Naive thymus-derived CD4-positive, alpha-beta T cell (primary cell): ENCODE measurements at regions not wholly inside any gene's neighbourhood (a gene's known extent, or its start where the extent isn't known, plus 50 kb on each side); places are given as distances from the start of the nearest gene placed in this dataset.

Source experiments
- ATAC-seq: fragments of 150-1000 bp; cut with Tn5 transposase; 2 replicates; pipeline ENCODE4 v1.10.0; 2021; ENCODE audit warnings: mild to moderate bottlenecking, moderate library complexity
- CTCF ChIA-PET: fragments of 350-600 bp; sonication (Branson Sonifier 250); formaldehyde crosslinking; loops from one replicate; lab custom pipeline; 2021; ENCODE audit warnings: antibody characterized with exemption; lab: Charles Lee
- POLR2A ChIA-PET: fragments of 350-600 bp; sonication (Branson Sonifier 250); formaldehyde crosslinking; loops from one replicate; lab custom pipeline; 2021; ENCODE audit warnings: antibody characterized with exemption, inconsistent platforms; lab: Charles Lee
- DNase-seq, 9 donors: peaks; one replicate each; pipeline versions ENCODE4 v3.0.0 to v3.0.0-alpha.2; 2020 to 2022; ENCODE audit warnings: mixed read lengths in 1 of 9
- H3K27ac ChIP-seq: one replicate; pipeline ENCODE4 v1.7.0; 2013; ENCODE audit warnings: mild to moderate bottlenecking, low read depth, low read length, moderate library complexity
- H3K27me3 ChIP-seq, 2 donors: one replicate each; pipeline ENCODE4 v1.7.0; 2013; ENCODE audit warnings: low read length in 2 of 2, mild to moderate bottlenecking in 2 of 2, moderate library complexity in 2 of 2; ENCODE audit not compliant: control insufficient read depth in 2 of 2, insufficient read depth in 2 of 2
- H3K36me3 ChIP-seq, 3 experiments: 1 replicate in 2 of 3; 2 replicates in 1 of 3; pipeline ENCODE4 v1.7.0; 2013; ENCODE audit warnings: low read length in 3 of 3, mild to moderate bottlenecking in 3 of 3, moderate library complexity in 1 of 3; ENCODE audit not compliant: insufficient read depth in 3 of 3, control insufficient read depth in 2 of 3
- H3K4me1 ChIP-seq, 2 donors: one replicate each; pipeline ENCODE4 v1.7.0; 2013; ENCODE audit warnings: low read length in 2 of 2, mild to moderate bottlenecking in 2 of 2, moderate library complexity in 1 of 2; ENCODE audit not compliant: control insufficient read depth in 2 of 2, insufficient read depth in 2 of 2
- H3K4me3 ChIP-seq: 2 replicates; pipeline ENCODE4 v1.7.0; 2013; ENCODE audit warnings: mild to moderate bottlenecking, low read length
- H3K9me3 ChIP-seq, 3 experiments: 1 replicate in 2 of 3; 2 replicates in 1 of 3; pipeline ENCODE4 v1.7.0; 2013; ENCODE audit warnings: low read length in 3 of 3; ENCODE audit not compliant: control insufficient read depth in 2 of 3
- H3K27ac Mint-ChIP-seq, 9 donors: one replicate each; pipeline ENCODE4 v1.8.0; 2020 to 2022; ENCODE audit warnings: mixed read lengths in 9 of 9, mild to moderate bottlenecking in 8 of 9, moderate library complexity in 5 of 9, inconsistent platforms in 2 of 9
- H3K27me3 Mint-ChIP-seq, 5 donors: one replicate each; pipeline ENCODE4 v1.8.0; 2021 to 2022; ENCODE audit warnings: mixed read lengths in 5 of 5, mild to moderate bottlenecking in 1 of 5
- H3K36me3 Mint-ChIP-seq, 5 donors: one replicate each; pipeline ENCODE4 v1.8.0; 2020 to 2022; ENCODE audit warnings: mixed read lengths in 5 of 5, mild to moderate bottlenecking in 3 of 5, inconsistent platforms in 1 of 5
- H3K4me1 Mint-ChIP-seq, 7 donors: one replicate each; pipeline ENCODE4 v1.8.0; 2020 to 2022; ENCODE audit warnings: mixed read lengths in 7 of 7, mild to moderate bottlenecking in 3 of 7, inconsistent platforms in 1 of 7
- H3K4me3 Mint-ChIP-seq, 10 donors: one replicate each; pipeline ENCODE4 v1.8.0; 2020 to 2022; ENCODE audit warnings: mild to moderate bottlenecking in 10 of 10, mixed read lengths in 10 of 10, moderate library complexity in 6 of 10, inconsistent platforms in 2 of 10
- H3K9me3 Mint-ChIP-seq, 11 donors: one replicate each; pipeline ENCODE4 v1.8.0; 2020 to 2022; ENCODE audit warnings: mixed read lengths in 11 of 11, mild to moderate bottlenecking in 4 of 11, inconsistent platforms in 1 of 11, moderate library complexity in 1 of 11
- intact Hi-C, 2 donors: fragments of 100-400 bp; cut with micrococcal nuclease; formaldehyde crosslinking; loops; one replicate each; pipeline ENCODE4 v1.15.1; 2023

DNA sequence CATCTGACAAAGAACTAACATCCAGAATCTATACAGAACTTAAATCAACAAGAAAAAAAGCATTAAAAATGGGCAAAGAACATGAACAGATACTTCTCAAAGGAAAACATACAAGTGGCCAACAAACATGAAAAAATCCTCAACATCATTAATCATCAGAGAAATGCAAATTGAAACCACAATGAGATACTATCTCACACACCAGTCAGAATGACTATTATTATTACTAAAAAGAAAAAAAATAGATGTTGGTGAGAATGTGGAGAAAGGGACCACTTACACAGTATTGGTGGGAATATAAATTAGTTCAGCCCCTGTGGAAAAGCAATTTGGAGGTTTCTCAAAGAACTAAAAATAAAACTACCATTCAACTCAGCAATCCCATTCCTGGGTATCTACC, 89.1 kb upstream of the ADO start:
- H3K27me3 ChIP-seq = no peaks in the 10 kb centered on the region
- CTCF ChIA-PET = no interaction called here
- ATAC-seq (no peak), DNase-seq (no peak)
- Mint-ChIP-seq H3K27ac (no peak overlapping the region), H3K27me3 (peaks cover 0 to 20% (median 0%) of the 10 kb centered on the region in 5 donors), H3K4me3 (no peak overlapping the region), H3K9me3 (peaks cover 0 to 10% (median 2%) of the 10 kb centered on the region in 11 donors), H3K4me1 (peaks cover 0 to 3% (median 0%) of the 10 kb centered on the region in 7 donors), H3K36me3 (peaks cover 0 to 6% (median 4%) of the 10 kb centered on the region in 5 donors)
- no peaks in the 10 kb centered on the region for H3K4me1 ChIP-seq
- H3K36me3 ChIP-seq = no peaks in the 10 kb centered on the region
- H3K9me3 ChIP-seq = no peaks in the 10 kb centered on the region
- H3K27ac ChIP-seq = no peak overlapping the region
- POLR2A ChIA-PET = no interaction called here
- no peak overlapping the region for H3K4me3 ChIP-seq
- intact Hi-C loops = no loop called here

DNA sequence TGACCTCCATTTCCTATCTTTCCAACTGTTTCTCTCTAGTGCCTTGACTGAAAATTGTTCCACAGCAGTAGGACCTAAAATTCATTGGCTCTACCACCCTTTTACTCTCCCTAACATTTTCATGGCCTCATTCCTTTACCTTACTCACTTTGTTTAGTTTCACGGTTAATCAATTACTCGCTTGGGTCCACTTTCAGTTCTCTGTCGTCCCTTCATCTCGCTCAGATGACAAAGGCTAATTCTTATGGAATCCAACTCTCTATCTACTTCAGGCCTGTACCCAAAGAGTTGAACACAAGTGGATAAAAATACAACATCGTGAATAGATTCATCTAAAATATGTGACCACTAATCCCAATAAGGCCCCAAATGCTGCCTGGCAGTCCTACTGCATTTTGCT, 85.9 kb upstream of the ADO start:
- Mint-ChIP-seq H3K9me3 (peaks cover 0 to 2% (median 0%) of the 10 kb centered on the region in 11 donors), H3K27me3 (peaks cover 0 to 27% (median 0%) of the 10 kb centered on the region in 5 donors), H3K27ac (no peak overlapping the region), H3K4me1 (peaks cover 0 to 2% (median 0%) of the 10 kb centered on the region in 7 donors), H3K36me3 (no peaks in the 10 kb centered on the region), H3K4me3 (no peak overlapping the region)
- Histone ChIP-seq H3K4me3 (no peak overlapping the region), H3K27me3 (no peaks in the 10 kb centered on the region), H3K9me3 (no peaks in the 10 kb centered on the region), H3K4me1 (no peaks in the 10 kb centered on the region), H3K36me3 (no peaks in the 10 kb centered on the region), H3K27ac (no peak overlapping the region)
- no peak for DNase-seq
- ATAC-seq = no peak
- CTCF ChIA-PET = no interaction called here
- POLR2A ChIA-PET = no interaction called here
- intact Hi-C loops = no loop called here

DNA sequence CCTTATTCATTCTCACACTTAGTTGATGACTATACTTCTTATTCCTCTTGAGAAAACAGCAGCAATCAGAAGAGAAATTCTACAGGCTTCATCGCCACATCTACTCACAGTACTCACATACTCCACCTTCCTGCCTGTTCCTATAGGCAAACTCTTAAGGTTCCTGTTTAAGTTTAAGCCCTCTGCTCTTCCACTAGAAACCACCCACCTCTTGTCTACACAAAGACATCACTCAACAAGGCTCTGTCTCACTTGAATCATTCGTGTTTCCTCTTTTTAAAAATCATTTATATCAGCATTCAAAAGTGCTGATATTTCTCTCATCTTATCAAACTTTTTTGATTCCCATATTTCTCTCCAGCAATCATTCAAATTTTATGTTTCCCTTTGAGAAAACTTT, 85.5 kb upstream of the ADO start:
- no peaks in the 10 kb centered on the region for H3K36me3 Mint-ChIP-seq
- H3K27me3 ChIP-seq = no peaks in the 10 kb centered on the region
- no peaks in the 10 kb centered on the region for H3K4me1 ChIP-seq
- CTCF ChIA-PET = no interaction called here
- no peaks in the 10 kb centered on the region for H3K9me3 ChIP-seq
- no peak for DNase-seq
- intact Hi-C loops = no loop called here
- H3K4me3 ChIP-seq = no peak overlapping the region
- H3K27me3 Mint-ChIP-seq = peaks cover 0 to 25% (median 0%) of the 10 kb centered on the region in 5 donors
- H3K27ac Mint-ChIP-seq = no peak overlapping the region
- POLR2A ChIA-PET = no interaction called here
- peaks cover 0 to 1% (median 0%) of the 10 kb centered on the region in 11 donors for H3K9me3 Mint-ChIP-seq
- ATAC-seq = no peak
- peaks cover 0 to 2% (median 0%) of the 10 kb centered on the region in 7 donors for H3K4me1 Mint-ChIP-seq
- H3K4me3 Mint-ChIP-seq = no peak overlapping the region
- H3K36me3 ChIP-seq = no peaks in the 10 kb centered on the region
- no peak overlapping the region for H3K27ac ChIP-seq

DNA sequence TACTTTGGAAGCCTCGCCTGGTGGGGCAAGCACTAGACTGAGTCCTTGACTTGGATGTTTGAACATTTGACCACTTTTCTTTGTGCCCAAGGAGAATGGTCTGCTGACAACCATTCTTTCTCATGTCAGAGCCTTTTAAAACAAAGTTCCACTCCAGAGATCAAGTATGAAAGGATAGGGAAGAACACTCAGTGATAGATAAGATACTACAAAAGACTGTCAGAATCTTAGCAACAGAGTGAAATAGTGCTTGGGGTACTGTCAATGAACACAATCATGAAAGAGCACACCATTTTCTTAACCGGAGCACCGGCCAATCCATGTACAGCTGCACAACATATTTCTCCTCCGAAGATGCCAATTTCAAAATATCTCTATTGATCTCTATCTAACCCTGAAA, 82.8 kb upstream of the ADO start:
- intact Hi-C loops = no loop called here
- H3K27ac ChIP-seq = no peak overlapping the region
- no peaks in the 10 kb centered on the region for H3K9me3 ChIP-seq
- CTCF ChIA-PET = no interaction called here
- Mint-ChIP-seq H3K27me3 (peaks cover 0 to 17% (median 0%) of the 10 kb centered on the region in 5 donors), H3K4me3 (no peak overlapping the region), H3K9me3 (peaks cover 0 to 2% (median 0%) of the 10 kb centered on the region in 11 donors), H3K36me3 (no peaks in the 10 kb centered on the region), H3K4me1 (peaks cover 0 to 23% (median 0%) of the 10 kb centered on the region in 7 donors), H3K27ac (no peak overlapping the region)
- ATAC-seq (no peak), DNase-seq (no peak)
- POLR2A ChIA-PET = no interaction called here
- no peak overlapping the region for H3K4me3 ChIP-seq
- H3K27me3 ChIP-seq = no peaks in the 10 kb centered on the region
- H3K36me3 ChIP-seq = no peaks in the 10 kb centered on the region
- peaks cover 0 to 2% of the 10 kb centered on the region in 2 donors for H3K4me1 ChIP-seq

GRCh38 chr10:62723375-62723774, 81.1 kb upstream of the ADO start:
- no peak for ATAC-seq
- intact Hi-C loops = no loop called here
- CTCF ChIA-PET = no interaction called here

GRCh38 chr10:62724465-62724864, 80.1 kb upstream of the ADO start:
- DNase-seq (no peak), ATAC-seq (no peak)
- Histone ChIP-seq H3K27ac (no peak overlapping the region), H3K9me3 (no peaks in the 10 kb centered on the region), H3K27me3 (no peaks in the 10 kb centered on the region), H3K36me3 (no peaks in the 10 kb centered on the region), H3K4me1 (peaks cover 0 to 6% of the 10 kb centered on the region in 2 donors), H3K4me3 (no peak overlapping the region)
- Mint-ChIP-seq H3K9me3 (peaks cover 0 to 2% (median 0%) of the 10 kb centered on the region in 11 donors), H3K4me1 (peaks cover 0 to 49% (median 0%) of the 10 kb centered on the region in 7 donors), H3K27me3 (peaks cover 0 to 19% (median 0%) of the 10 kb centered on the region in 5 donors), H3K4me3 (no peak overlapping the region), H3K36me3 (peaks cover 0 to 9% (median 0%) of the 10 kb centered on the region in 5 donors), H3K27ac (peak overlapping the region in 1 of 9 donors; percentile 47)
- CTCF ChIA-PET = interaction anchor here (0.6 kb wide), 1 partner anchor 217 kb away, joined by 4 read pairs; no protein-coding TSS in a partner anchor
- intact Hi-C loops = no loop called here
- POLR2A ChIA-PET = no interaction called here

More at GRCh38 chr10:62723375-62723774, 81.1 kb upstream of the ADO start:
- H3K27me3 Mint-ChIP-seq = peaks cover 0 to 14% (median 0%) of the 10 kb centered on the region in 5 donors
- Histone ChIP-seq H3K4me1 (peaks cover 0 to 2% of the 10 kb centered on the region in 2 donors), H3K27ac (no peak overlapping the region), H3K27me3 (no peaks in the 10 kb centered on the region), H3K9me3 (no peaks in the 10 kb centered on the region), H3K4me3 (no peak overlapping the region), H3K36me3 (no peaks in the 10 kb centered on the region)
- DNase-seq = no peak
- peaks cover 0 to 40% (median 0%) of the 10 kb centered on the region in 7 donors for H3K4me1 Mint-ChIP-seq
- H3K36me3 Mint-ChIP-seq = peaks cover 0 to 7% (median 0%) of the 10 kb centered on the region in 5 donors
- no peak overlapping the region for H3K4me3 Mint-ChIP-seq
- H3K27ac Mint-ChIP-seq = no peak overlapping the region
- H3K9me3 Mint-ChIP-seq = peaks cover 0 to 2% (median 0%) of the 10 kb centered on the region in 11 donors
- POLR2A ChIA-PET = no interaction called here

DNA sequence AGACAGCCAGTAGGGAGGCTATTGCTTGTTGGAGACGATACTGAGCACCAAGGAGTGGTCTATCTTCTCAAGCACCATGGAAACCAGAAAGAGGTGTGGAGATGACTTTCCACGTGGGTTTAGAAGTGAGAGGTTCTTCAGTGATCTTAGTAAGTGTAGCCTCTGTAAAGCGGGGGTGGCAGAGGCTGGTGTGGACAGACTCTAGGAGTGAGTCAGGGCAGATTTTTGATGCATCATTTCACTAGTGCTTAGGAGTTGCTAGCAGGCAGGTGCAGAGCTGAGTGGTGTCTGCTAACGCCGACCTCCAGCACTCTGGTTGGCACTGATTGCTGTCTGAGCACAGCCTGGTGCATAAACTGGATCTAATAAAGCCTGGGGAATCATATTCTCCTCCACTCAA, 78.4 kb upstream of the ADO start:
- Mint-ChIP-seq H3K4me3 (no peak overlapping the region), H3K9me3 (peaks cover 0 to 2% (median 0%) of the 10 kb centered on the region in 11 donors), H3K4me1 (peaks cover 0 to 53% (median 0%) of the 10 kb centered on the region in 7 donors), H3K27me3 (peaks cover 0 to 22% (median 0%) of the 10 kb centered on the region in 5 donors), H3K36me3 (peaks cover 0 to 9% (median 0%) of the 10 kb centered on the region in 5 donors), H3K27ac (no peak overlapping the region)
- Histone ChIP-seq H3K36me3 (no peaks in the 10 kb centered on the region), H3K4me3 (no peak overlapping the region), H3K9me3 (no peaks in the 10 kb centered on the region), H3K27me3 (no peaks in the 10 kb centered on the region), H3K27ac (no peak overlapping the region), H3K4me1 (peaks cover 0 to 6% of the 10 kb centered on the region in 2 donors)
- CTCF ChIA-PET = no interaction called here
- ATAC-seq (no peak), DNase-seq (peak in 1 of 9 donors; percentile 67)
- intact Hi-C loops = no loop called here
- POLR2A ChIA-PET = interaction anchor here (0.7 kb wide), 1 partner anchor 53 kb away, joined by 3 read pairs; no protein-coding TSS in a partner anchor
